ENCODE measurements at regions not wholly inside any gene's neighbourhood (a gene's known extent, or its start where the extent isn't known, plus 50 kb on each side); places are given as distances from the start of the nearest gene placed in this dataset. TPM values are rescaled to one million over a fixed set of nuclear protein-coding genes. Genes with fewer than 3 reads are reported as not detected.

DNA sequence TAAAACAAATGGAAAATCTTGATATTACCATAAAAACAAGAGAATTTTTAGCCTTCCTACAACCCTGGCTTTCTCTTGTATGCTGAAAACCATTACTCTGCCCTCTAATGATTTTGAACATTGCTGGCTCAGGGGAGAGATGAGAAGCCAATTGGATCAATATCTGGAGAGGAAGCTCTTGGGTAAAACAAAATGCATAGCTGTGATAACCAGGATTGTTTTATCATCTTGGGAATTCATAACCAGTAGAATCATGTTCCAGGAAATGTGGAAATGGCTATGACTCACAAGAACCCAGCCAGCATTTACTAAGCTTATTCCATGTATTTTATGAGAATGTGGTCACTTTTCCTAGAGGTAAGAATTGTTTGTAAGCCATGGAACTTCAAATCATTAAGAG lies 51.1 kb upstream of the CTNND2 start:
- TF ChIP-seq GABPA (IDR thresholded peaks at IDR 0.05; ENCODE audit: borderline replicate concordance, insufficient read depth, low read length) (no peak), CBX5 (IDR thresholded peaks at IDR 0.05; ENCODE audit: low read depth, low read length) (no peak)
- no peaks in the 10 kb centered on the region for H3K27me3 ChIP-seq (replicated peaks in 1 of 4; ENCODE audit: control insufficient read depth in 3 of 4, extremely low read depth in 1 of 4, insufficient read depth in 3 of 4, low read length in 3 of 4)
- no peaks in the 10 kb centered on the region for H3K4me1 ChIP-seq (replicated peaks in 1 of 4; ENCODE audit: control insufficient read depth in 3 of 4, insufficient read depth in 4 of 4, low read length in 3 of 4)
- no peak overlapping the region for H2BK5ac ChIP-seq (ENCODE audit: low read depth, low read length)
- H3K23me2 ChIP-seq (ENCODE audit: low read depth, low read length), result no peaks in the 10 kb centered on the region
- H3K56ac ChIP-seq (replicated peaks; ENCODE audit: insufficient read length, low read depth, low read length), result no peak overlapping the region
- no peak overlapping the region for H3K27ac ChIP-seq (ENCODE audit: low read depth, low read length)
- H3K18ac ChIP-seq (ENCODE audit: extremely low read depth, low read length), result no peak overlapping the region
- H2BK120ac ChIP-seq (replicated peaks; ENCODE audit: low read depth, low read length), result no peak overlapping the region
- no peak overlapping the region for H3K9ac ChIP-seq (replicated peaks in 1 of 4; ENCODE audit: extremely low read depth in 1 of 4, low read depth in 3 of 4, low read length in 3 of 4)
- H3K4me2 ChIP-seq (ENCODE audit: insufficient read depth in 1 of 2, low read depth in 2 of 2, low read length in 2 of 2), result no peak overlapping the region
- H2BK20ac ChIP-seq (ENCODE audit: low read length), result no peak overlapping the region
- H3K79me1 ChIP-seq (ENCODE audit: low read depth, low read length), result no peaks in the 10 kb centered on the region
- H2AK5ac ChIP-seq (ENCODE audit: low read depth, low read length), result no peak overlapping the region
- no peak overlapping the region for H4K5ac ChIP-seq (ENCODE audit: insufficient read length, low read depth, low read length)
- FAIRE-seq (no peak), DNase-seq (ENCODE audit: low read depth in 1 of 2, low spot score in 2 of 2) (no peak)
- H3K9me3 ChIP-seq (ENCODE audit: insufficient read depth in 2 of 2, low read depth in 1 of 2, low read length in 1 of 2), result no peaks in the 10 kb centered on the region
- no peak overlapping the region for H3K4me3 ChIP-seq (ENCODE audit: extremely low read depth in 1 of 4, insufficient read depth in 2 of 4, low read depth in 3 of 4, low read length in 4 of 4)
- no peaks in the 10 kb centered on the region for H3K36me3 ChIP-seq (ENCODE audit: control insufficient read depth in 2 of 4, insufficient read depth in 4 of 4, low read length in 3 of 4)
- H4K91ac ChIP-seq (replicated peaks; ENCODE audit: insufficient read length, low read length), result no peak overlapping the region
- no peak overlapping the region for H3K14ac ChIP-seq (ENCODE audit: insufficient read length)
- H2BK15ac ChIP-seq (ENCODE audit: low read length), result no peak overlapping the region
- no peak overlapping the region for H2BK12ac ChIP-seq (ENCODE audit: low read depth, low read length)
- H3K4ac ChIP-seq (replicated peaks; ENCODE audit: insufficient read length, low read depth, low read length), result no peak overlapping the region
- no peak overlapping the region for H4K8ac ChIP-seq (ENCODE audit: extremely low read depth, insufficient read depth, low read length)
- H2AFZ ChIP-seq (ENCODE audit: low read length), result no peak overlapping the region
- H3K79me2 ChIP-seq (ENCODE audit: control insufficient read depth in 1 of 2, insufficient read depth in 2 of 2, low read length in 2 of 2), result no peaks in the 10 kb centered on the region
- no peak overlapping the region for H3K23ac ChIP-seq (ENCODE audit: insufficient read length)
- H4K20me1 ChIP-seq (replicated peaks in 1 of 2; ENCODE audit: control insufficient read depth in 1 of 2, insufficient read depth in 2 of 2, low read length in 2 of 2), result no peaks in the 10 kb centered on the region
- CTCF ChIA-PET (ENCODE audit: partially characterized antibody), result no interaction called here
- POLR2A ChIA-PET (ENCODE audit: partially characterized antibody), result no interaction called here

Small RNA genes in the stretch of these regions (small RNA-seq; reads per million reads assigned to genes)
- not detected for gene RNU6-679P (ENCODE audit: insufficient read depth)

All from H1 (cell line).